ENCODE measurements at regions not wholly inside any gene's neighbourhood (a gene's known extent, or its start where the extent isn't known, plus 50 kb on each side); places are given as distances from the start of the nearest gene placed in this dataset.

DNA sequence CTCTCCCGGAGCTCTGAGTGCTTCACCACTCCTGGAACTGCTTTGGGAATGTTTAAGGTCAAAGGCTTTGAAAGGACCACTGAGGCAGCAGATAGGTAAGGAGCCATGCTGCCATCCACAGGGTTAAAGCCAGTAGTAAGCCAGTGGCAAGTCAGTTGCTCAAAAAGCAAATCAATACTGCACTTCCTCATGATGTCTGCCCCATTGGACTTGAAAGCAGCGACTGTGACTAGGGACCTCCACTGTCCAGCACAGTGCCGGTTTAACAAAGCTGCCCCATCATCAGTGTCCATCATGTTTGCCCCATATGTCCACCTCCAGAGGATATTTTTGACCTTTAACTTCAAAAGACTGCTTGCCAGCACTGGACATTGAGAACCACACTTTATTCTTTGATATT, 49.9 kb upstream of the FGF13 start:
- 89 to 91% methylated on average over 3 of the region's 3 CpGs for WGBS, 2 experiments
- Histone ChIP-seq H3K4me1 (ENCODE audit: control insufficient read depth, insufficient read depth, low read length) (no peaks in the 10 kb centered on the region), H3K27me3 (ENCODE audit: control insufficient read depth, insufficient read depth, low read length, poor library complexity, severe bottlenecking) (no peaks in the 10 kb centered on the region), H3K4me3 (ENCODE audit: insufficient read depth, low read depth, low read length) (no peak overlapping the region), H3K27ac (ENCODE audit: insufficient read depth, low read depth, low read length, poor library complexity, severe bottlenecking) (no peak overlapping the region), H3K9me3 (ENCODE audit: control insufficient read depth, low read length) (no peaks in the 10 kb centered on the region), H3K36me3 (ENCODE audit: control insufficient read depth, insufficient read depth, low read length) (no peaks in the 10 kb centered on the region)
